ENCODE measurements at regions not wholly inside any gene's neighbourhood (a gene's known extent, or its start where the extent isn't known, plus 50 kb on each side); places are given as distances from the start of the nearest gene placed in this dataset.

DNA sequence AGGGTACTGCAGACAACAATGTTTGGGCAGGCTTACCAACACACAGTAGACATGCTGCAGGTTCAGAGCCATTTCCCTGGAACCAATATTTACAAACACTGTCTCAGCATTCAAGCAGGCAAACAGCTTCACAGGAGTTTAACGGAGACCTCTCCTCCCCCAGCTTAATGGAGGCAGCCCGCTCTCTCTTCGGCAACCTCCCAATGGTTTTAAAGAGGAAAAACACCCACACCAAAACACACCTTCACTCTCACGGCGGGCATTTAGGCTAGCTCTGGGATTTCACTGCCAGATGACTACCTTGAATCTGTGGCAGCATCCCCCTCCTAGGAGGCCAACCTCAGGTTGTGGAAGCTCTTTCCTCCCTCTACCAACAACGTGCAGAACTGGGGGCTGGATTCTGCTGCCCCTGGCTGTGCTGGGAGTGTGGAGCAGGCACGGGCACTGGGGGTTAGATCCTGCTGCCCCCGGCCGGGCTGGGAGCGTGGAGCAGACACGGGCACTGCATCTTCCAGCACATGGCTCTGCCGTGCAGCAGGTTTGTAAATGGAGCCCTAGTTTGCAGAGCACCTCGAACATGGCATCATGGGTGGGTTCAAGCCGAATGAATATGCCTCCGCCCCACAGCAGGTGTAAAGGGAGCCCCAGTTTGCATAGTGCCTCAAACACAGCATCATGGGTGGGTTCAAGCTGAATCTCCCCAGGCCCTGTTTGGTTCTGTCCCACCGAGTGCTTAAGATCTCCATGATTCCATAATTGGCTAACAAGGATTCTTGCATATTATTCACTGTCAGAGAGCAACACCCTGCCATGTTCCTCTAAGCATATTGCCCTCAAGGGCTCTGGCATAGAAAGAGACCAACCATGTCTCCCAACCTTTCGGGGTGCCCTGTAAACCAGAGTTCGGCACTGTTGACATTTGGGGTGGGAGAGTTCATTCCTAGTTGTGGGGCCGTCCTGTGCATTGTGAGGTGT is 86.4 kb downstream of the RBFOX3 start:
- no peak for TF ChIP-seq POLR2A (IDR thresholded peaks at IDR 0.05)
- no peak for TF ChIP-seq CTCF (IDR thresholded peaks at IDR 0.05)
- TF ChIP-seq POLR2AphosphoS5 (IDR thresholded peaks at IDR 0.05): no peak
- intact Hi-C loops (cut with DNase I; ENCODE audit: low total_unique reads): no loop called here
- H3K4me3 ChIP-seq: no peak overlapping the region

GRCh38 chr17:79522414-79522813 is 88.4 kb downstream of the RBFOX3 start:
- Histone ChIP-seq H3K27me3 (peaks cover 0 to 84% of the 10 kb centered on the region in 2 donors), H3K4me3 (no peak overlapping the region), H3K9me3 (no peaks in the 10 kb centered on the region), H3K4me1 (no peaks in the 10 kb centered on the region), H3K36me3 (no peaks in the 10 kb centered on the region), H3K27ac (no peak overlapping the region)
- TF ChIP-seq POLR2AphosphoS5 (IDR thresholded peaks at IDR 0.05): no peak
- no peak for TF ChIP-seq POLR2A (IDR thresholded peaks at IDR 0.05)
- no peak for TF ChIP-seq CTCF (IDR thresholded peaks at IDR 0.05)
- no peak for DNase-seq (ENCODE audit: low spot score in 2 of 2)
- intact Hi-C loops (cut with DNase I; ENCODE audit: low total_unique reads): no loop called here

More for the DNA sequence above, 86.4 kb downstream of the RBFOX3 start:
- H3K27me3 ChIP-seq: peaks cover 0 to 84% of the 10 kb centered on the region in 2 donors
- H3K9me3 ChIP-seq: no peaks in the 10 kb centered on the region
- no peaks in the 10 kb centered on the region for H3K36me3 ChIP-seq
- no peak for DNase-seq (ENCODE audit: low spot score in 2 of 2)
- no peaks in the 10 kb centered on the region for H3K4me1 ChIP-seq
- no peak overlapping the region for H3K27ac ChIP-seq

- TF ChIP-seq POLR2A (IDR thresholded peaks at IDR 0.05) (no peak), POLR2AphosphoS5 (IDR thresholded peaks at IDR 0.05) (no peak), CTCF (IDR thresholded peaks at IDR 0.05) (no peak)
- intact Hi-C loops (cut with DNase I; ENCODE audit: low total_unique reads): no loop called here
- H3K27me3 ChIP-seq: peaks cover 0 to 73% of the 10 kb centered on the region in 2 donors
These were observed 89.6 kb downstream of the RBFOX3 start for GRCh38 chr17:79521225-79521624.

GRCh38 chr17:79520167-79521165 is 90.4 kb downstream of the RBFOX3 start:
- no peak for DNase-seq (ENCODE audit: low spot score in 2 of 2)
- Histone ChIP-seq H3K27me3 (peaks cover 0 to 73% of the 10 kb centered on the region in 2 donors), H3K4me1 (no peaks in the 10 kb centered on the region), H3K36me3 (no peaks in the 10 kb centered on the region), H3K4me3 (no peak overlapping the region), H3K9me3 (no peaks in the 10 kb centered on the region), H3K27ac (no peak overlapping the region)
- TF ChIP-seq POLR2A (IDR thresholded peaks at IDR 0.05) (no peak), POLR2AphosphoS5 (IDR thresholded peaks at IDR 0.05) (no peak)
- intact Hi-C loops (cut with DNase I; ENCODE audit: low total_unique reads): no loop called here

More at GRCh38 chr17:79521225-79521624, 89.6 kb downstream of the RBFOX3 start:
- no peaks in the 10 kb centered on the region for H3K4me1 ChIP-seq
- no peaks in the 10 kb centered on the region for H3K36me3 ChIP-seq
- no peaks in the 10 kb centered on the region for H3K9me3 ChIP-seq
- no peak for DNase-seq (ENCODE audit: low spot score in 2 of 2)
- no peak overlapping the region for H3K27ac ChIP-seq
- H3K4me3 ChIP-seq: no peak overlapping the region

GRCh38 chr17:79519601-79520000 is 91.2 kb downstream of the RBFOX3 start:
- Histone ChIP-seq H3K4me3 (no peak overlapping the region), H3K4me1 (no peaks in the 10 kb centered on the region), H3K9me3 (no peaks in the 10 kb centered on the region), H3K36me3 (no peaks in the 10 kb centered on the region), H3K27me3 (peaks cover 0 to 72% of the 10 kb centered on the region in 2 donors), H3K27ac (no peak overlapping the region)
- intact Hi-C loops (cut with DNase I; ENCODE audit: low total_unique reads): no loop called here
- no peak for TF ChIP-seq POLR2AphosphoS5 (IDR thresholded peaks at IDR 0.05)
- no peak for TF ChIP-seq POLR2A (IDR thresholded peaks at IDR 0.05)
- TF ChIP-seq CTCF (IDR thresholded peaks at IDR 0.05): no peak
- no peak for DNase-seq (ENCODE audit: low spot score in 2 of 2)

Data from breast epithelium (tissue), 4 donors.